Bronchial epithelial cell (primary cell): ENCODE measurements at regions not wholly inside any gene's neighbourhood (a gene's known extent, or its start where the extent isn't known, plus 50 kb on each side); places are given as distances from the start of the nearest gene placed in this dataset.

Experiments used
- DNase-seq: peaks from one replicate; pipeline ENCODE4 v3.0.0-alpha.2; 2010; ENCODE audit warnings: low read depth
- FAIRE-seq: peaks from 2 replicates; lab custom pipeline; 2011; peaks lifted over from hg19 to GRCh38; lab: Jason Lieb, UNC
- H3K27me3 ChIP-seq: 2 replicates; pipeline ENCODE4 v1.5.1; 2011; ENCODE audit warnings: low read length; ENCODE audit not compliant: control insufficient read depth, insufficient read depth
- H3K36me3 ChIP-seq: 2 replicates; pipeline ENCODE4 v1.5.1; 2011; ENCODE audit warnings: low read length; ENCODE audit not compliant: control insufficient read depth, insufficient read depth
- H3K4me3 ChIP-seq: 2 replicates; pipeline ENCODE4 v1.5.1; 2011; ENCODE audit warnings: mild to moderate bottlenecking, low read depth, low read length, control low read depth
- TF ChIP-seq, protein P1 (sequence below): IDR thresholded peaks from 2 replicates; pipeline ENCODE4 v1.5.1; 2011; ENCODE audit warnings: mild to moderate bottlenecking, moderate library complexity, low read length, control low read depth, inconsistent platforms; ENCODE audit not compliant: insufficient read depth, severe bottlenecking

DNA sequence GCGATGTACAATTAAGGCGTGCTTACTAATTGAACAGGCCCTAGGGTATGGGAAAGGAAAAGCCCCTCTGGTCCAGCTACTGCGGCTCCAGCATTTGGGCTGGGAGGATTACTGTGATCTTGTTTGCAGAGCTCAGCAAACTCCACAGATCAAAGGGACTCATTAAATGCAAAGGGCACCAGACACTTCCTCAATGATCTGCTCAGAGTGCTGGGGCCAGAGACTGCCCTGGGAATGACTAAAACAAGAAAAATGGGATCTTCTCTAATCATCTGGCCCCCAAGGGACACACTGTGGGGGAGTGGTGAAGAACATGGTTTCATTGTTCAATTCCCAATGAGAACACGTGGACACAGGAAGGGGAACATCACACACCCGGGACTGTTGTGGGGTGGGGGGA, 85.0 kb downstream of the MARCHF4 start:
- no peak overlapping the region for H3K4me3 ChIP-seq
- no peaks in the 10 kb centered on the region for H3K27me3 ChIP-seq
- H3K36me3 ChIP-seq, result no peaks in the 10 kb centered on the region
- FAIRE-seq, result no peak
- no peak for DNase-seq
- TF ChIP-seq, protein P1, sequence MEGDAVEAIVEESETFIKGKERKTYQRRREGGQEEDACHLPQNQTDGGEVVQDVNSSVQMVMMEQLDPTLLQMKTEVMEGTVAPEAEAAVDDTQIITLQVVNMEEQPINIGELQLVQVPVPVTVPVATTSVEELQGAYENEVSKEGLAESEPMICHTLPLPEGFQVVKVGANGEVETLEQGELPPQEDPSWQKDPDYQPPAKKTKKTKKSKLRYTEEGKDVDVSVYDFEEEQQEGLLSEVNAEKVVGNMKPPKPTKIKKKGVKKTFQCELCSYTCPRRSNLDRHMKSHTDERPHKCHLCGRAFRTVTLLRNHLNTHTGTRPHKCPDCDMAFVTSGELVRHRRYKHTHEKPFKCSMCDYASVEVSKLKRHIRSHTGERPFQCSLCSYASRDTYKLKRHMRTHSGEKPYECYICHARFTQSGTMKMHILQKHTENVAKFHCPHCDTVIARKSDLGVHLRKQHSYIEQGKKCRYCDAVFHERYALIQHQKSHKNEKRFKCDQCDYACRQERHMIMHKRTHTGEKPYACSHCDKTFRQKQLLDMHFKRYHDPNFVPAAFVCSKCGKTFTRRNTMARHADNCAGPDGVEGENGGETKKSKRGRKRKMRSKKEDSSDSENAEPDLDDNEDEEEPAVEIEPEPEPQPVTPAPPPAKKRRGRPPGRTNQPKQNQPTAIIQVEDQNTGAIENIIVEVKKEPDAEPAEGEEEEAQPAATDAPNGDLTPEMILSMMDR, result no peak

DNA sequence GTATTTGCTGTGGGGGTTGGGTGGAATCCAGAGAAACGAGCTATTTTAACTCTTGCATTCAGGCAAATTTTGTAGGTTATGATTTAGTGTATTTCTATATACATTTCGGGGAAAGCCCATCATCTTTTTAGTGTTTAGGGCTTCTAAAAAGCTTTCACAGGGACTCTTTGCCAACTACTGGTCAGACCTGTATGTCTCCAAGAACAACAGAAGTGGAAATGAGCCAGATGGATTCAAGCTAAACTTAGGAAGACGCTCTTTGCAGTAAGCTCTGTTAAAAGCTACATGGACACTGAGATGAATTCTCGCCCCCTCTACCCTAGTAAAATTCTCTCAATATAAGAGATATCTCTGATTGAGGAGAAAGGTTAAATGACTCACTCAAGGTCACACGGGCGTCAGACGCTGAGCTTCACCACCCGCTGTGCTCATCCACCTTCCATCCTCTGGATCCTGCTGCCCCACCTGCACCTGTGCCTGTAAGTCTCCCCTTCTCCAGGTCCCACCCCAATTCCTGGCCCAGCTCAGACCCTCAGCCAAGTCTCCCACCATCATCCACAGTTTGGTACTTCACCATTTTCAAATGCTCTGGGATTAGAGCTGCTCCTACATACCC, 85.6 kb downstream of the MARCHF4 start:
- DNase-seq (no peak), FAIRE-seq (no peak)
- H3K27me3 ChIP-seq, result no peaks in the 10 kb centered on the region
- TF ChIP-seq, protein P1, result no peak
- no peak overlapping the region for H3K4me3 ChIP-seq
- no peaks in the 10 kb centered on the region for H3K36me3 ChIP-seq

DNA sequence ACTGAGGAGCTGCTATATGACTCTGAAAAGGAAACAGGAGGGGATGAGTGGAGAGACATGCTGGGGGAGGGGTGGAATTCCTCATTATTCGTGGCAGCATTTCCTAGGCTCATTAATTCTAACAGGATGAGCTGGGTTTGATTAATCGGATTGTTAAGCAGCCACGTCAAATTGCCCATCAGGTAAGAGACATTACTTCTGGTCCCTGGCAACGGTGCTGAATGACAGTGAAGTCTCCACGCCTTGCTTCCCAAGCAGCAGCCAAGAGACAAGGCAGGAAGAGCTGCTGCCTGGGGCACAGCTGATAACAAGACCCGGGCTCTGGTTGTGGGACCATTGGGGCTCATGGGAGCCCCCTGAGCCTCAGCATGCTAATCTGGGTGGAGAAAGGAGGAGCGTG, 86.6 kb downstream of the MARCHF4 start:
- no peak overlapping the region for H3K4me3 ChIP-seq
- TF ChIP-seq, protein P1, result no peak
- FAIRE-seq (no peak), DNase-seq (no peak)
- no peaks in the 10 kb centered on the region for H3K36me3 ChIP-seq
- no peaks in the 10 kb centered on the region for H3K27me3 ChIP-seq

DNA sequence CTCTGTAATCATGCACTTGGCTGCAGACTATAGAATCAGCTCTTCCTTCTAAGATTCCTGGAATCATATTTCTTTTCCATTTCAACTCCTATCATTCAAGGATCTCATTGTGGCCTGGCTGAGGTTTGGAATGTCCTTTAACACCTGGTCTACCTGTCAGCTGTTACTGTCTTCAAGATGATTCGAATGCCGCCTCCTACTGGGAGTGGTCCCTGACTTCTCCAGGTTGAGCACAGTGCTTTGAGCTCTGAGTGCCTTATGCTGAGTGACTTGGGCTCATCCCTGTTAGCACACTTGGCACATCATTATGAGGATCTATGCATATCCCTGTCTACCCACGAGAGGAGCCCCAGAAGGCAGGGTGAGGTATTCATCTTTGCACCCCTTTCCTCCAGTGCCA, 87.6 kb downstream of the MARCHF4 start:
- H3K27me3 ChIP-seq, result no peaks in the 10 kb centered on the region
- no peak overlapping the region for H3K4me3 ChIP-seq
- TF ChIP-seq, protein P1, result no peak
- no peaks in the 10 kb centered on the region for H3K36me3 ChIP-seq
- FAIRE-seq, result no peak
- DNase-seq, result no peak

DNA sequence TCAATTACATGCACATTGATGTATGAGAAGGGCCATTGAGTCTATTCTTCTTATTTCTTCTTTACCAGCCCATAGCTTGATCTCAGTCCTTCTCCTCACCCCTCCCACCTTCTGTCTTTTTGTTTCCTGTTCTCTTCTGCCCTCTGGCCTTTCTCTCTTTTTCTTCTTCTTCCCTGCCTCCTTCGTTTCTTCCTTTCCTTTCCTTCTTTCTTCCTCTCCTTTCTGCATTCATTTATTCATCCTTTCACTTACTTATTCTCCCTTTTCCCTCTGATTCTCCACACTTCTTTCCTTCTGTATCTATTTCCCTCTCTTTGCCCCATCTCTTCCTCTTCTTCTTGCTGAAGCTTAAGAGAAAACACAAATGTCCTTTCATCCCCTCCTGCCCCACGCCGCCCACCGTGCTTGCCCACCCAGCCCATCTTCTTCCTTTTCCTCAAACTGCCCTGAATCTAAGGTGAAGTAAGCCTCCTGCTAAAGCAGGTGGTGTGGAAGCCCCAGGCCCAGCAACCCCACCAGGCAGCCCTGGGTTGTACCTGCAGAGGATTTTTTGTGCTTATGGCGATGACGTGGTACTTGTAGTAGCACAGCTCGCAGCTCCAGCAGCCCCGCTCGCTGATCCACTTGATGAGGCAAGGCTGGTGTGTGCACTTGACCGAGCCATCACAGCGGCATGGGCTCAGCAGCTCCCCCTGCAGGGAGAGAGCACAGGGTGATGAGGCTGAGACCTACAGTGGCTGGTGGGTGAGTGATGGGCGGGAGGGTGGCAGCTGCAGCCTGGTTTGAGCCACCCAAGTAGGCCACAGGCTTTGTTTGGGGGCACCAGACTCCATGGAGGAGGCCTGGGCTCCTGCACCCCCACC, 89.0 kb downstream of the MARCHF4 start:
- FAIRE-seq (no peak), DNase-seq (peak; percentile 7)
- H3K27me3 ChIP-seq, result no peaks in the 10 kb centered on the region
- no peak overlapping the region for H3K4me3 ChIP-seq
- H3K36me3 ChIP-seq, result no peaks in the 10 kb centered on the region
- TF ChIP-seq, protein P1, result peak; percentile 67

DNA sequence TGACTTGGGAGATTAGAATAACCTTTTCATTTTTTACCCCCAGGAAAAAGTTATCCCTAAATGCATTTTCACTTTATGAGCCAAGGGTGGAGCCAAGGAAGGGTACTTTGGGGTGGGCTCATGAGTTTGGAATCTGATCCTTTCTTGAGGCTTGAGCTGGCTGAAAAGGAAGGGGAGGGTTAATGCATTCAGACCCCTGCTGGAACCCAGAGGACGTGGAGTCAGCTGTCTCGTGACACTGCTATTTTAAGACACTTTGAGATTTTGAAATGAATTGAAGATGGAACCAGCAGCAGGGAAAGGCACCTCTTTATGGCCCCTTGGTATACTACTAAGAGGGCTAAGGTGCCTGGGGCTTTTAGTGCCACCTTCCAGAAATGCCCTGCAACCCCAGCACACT, 90.4 kb downstream of the MARCHF4 start:
- TF ChIP-seq, protein P1, result no peak
- no peak for DNase-seq
- no peaks in the 10 kb centered on the region for H3K27me3 ChIP-seq
- H3K36me3 ChIP-seq, result no peaks in the 10 kb centered on the region
- no peak for FAIRE-seq
- H3K4me3 ChIP-seq, result no peak overlapping the region
